Upper lobe of right lung (tissue), 1 donor: ENCODE measurements at regions not wholly inside any gene's neighbourhood (a gene's known extent, or its start where the extent isn't known, plus 50 kb on each side); places are given as distances from the start of the nearest gene placed in this dataset.

Experiments
- ATAC-seq: fragments of 200-7000 bp; cut with Tn5 transposase; one replicate; pipeline ENCODE4 v1.9.1; 2020; ENCODE audit warnings: mild to moderate bottlenecking, moderate library complexity
- DNase-seq: peaks from one replicate; pipeline ENCODE4 v3.0.0-alpha.2; 2020
- H3K27ac ChIP-seq: fragments of 200-600 bp; one replicate; pipeline ENCODE4 v1.8.0; 2022
- H3K27me3 ChIP-seq: fragments of 200-600 bp; one replicate; pipeline ENCODE4 v1.8.0; 2022; ENCODE audit warnings: mild to moderate bottlenecking
- H3K36me3 ChIP-seq: fragments of 200-600 bp; one replicate; pipeline ENCODE4 v1.8.0; 2022
- H3K4me1 ChIP-seq: fragments of 200-600 bp; one replicate; pipeline ENCODE4 v1.8.0; 2022
- H3K4me3 ChIP-seq: fragments of 200-600 bp; one replicate; pipeline ENCODE4 v1.8.0; 2022; ENCODE audit warnings: mild to moderate bottlenecking
- H3K9me3 ChIP-seq: fragments of 200-600 bp; one replicate; pipeline ENCODE4 v1.8.0; 2022
- CTCF ChIP-seq: fragments of 200-600 bp; IDR thresholded peaks from one replicate; pipeline ENCODE4 v1.8.0; 2022; ENCODE audit warnings: antibody characterized with exemption
- intact Hi-C: fragments of 100-400 bp; cut with DNase I; formaldehyde crosslinking; loops from one replicate; pipeline ENCODE4 v1.11.0; 2022
- donor health status: DM: no; HTN: yes; CAD: no; lungs with severe emphysema.

- Histone ChIP-seq H3K27ac (no peak overlapping the region), H3K4me1 (peaks cover 3% of the 10 kb centered on the region), H3K9me3 (no peaks in the 10 kb centered on the region), H3K27me3 (no peaks in the 10 kb centered on the region), H3K4me3 (no peak overlapping the region), H3K36me3 (no peaks in the 10 kb centered on the region)
- ATAC-seq (no peak), DNase-seq (no peak)
- intact Hi-C loops, result no loop called here
- TF ChIP-seq CTCF, result no peak
Observed at GRCh38 chr20:40865095-40865494, 163.5 kb upstream of the TOP1 start.

- Histone ChIP-seq H3K27me3 (no peaks in the 10 kb centered on the region), H3K4me3 (no peak overlapping the region), H3K36me3 (no peaks in the 10 kb centered on the region), H3K9me3 (no peaks in the 10 kb centered on the region), H3K4me1 (peaks cover 3% of the 10 kb centered on the region), H3K27ac (no peak overlapping the region)
- ATAC-seq, result no peak
- intact Hi-C loops, result no loop called here
- no peak for TF ChIP-seq CTCF
- DNase-seq, result no peak
Observed at GRCh38 chr20:40866056-40866455, 162.6 kb upstream of the TOP1 start.

GRCh38 chr20:40868551-40869217, 159.9 kb upstream of the TOP1 start:
- no peak for TF ChIP-seq CTCF
- Histone ChIP-seq H3K36me3 (no peaks in the 10 kb centered on the region), H3K9me3 (no peaks in the 10 kb centered on the region), H3K27ac (no peak overlapping the region), H3K4me1 (peaks cover 3% of the 10 kb centered on the region), H3K4me3 (no peak overlapping the region), H3K27me3 (no peaks in the 10 kb centered on the region)
- intact Hi-C loops, result no loop called here
- no peak for DNase-seq
- ATAC-seq, result no peak

- DNase-seq (no peak), ATAC-seq (no peak)
Observed at GRCh38 chr20:40869218-40870147, 159.1 kb upstream of the TOP1 start.

More at GRCh38 chr20:40869218-40870147, 159.1 kb upstream of the TOP1 start:
- Histone ChIP-seq H3K4me3 (no peak overlapping the region), H3K27ac (no peak overlapping the region), H3K9me3 (no peaks in the 10 kb centered on the region), H3K27me3 (no peaks in the 10 kb centered on the region), H3K4me1 (peaks cover 3% of the 10 kb centered on the region), H3K36me3 (no peaks in the 10 kb centered on the region)
- intact Hi-C loops, result no loop called here
- TF ChIP-seq CTCF, result no peak
